H1 (cell line): ENCODE measurements at regions not wholly inside any gene's neighbourhood (a gene's known extent, or its start where the extent isn't known, plus 50 kb on each side); places are given as distances from the start of the nearest gene placed in this dataset.

Source experiments
- ATF2 ChIP-seq: IDR thresholded peaks from 2 replicates; pipeline ENCODE4 v1.6.1; 2012; ENCODE audit warnings: low read length, inconsistent platforms
- CBX5 ChIP-seq: fragments of 300-800, 300-1000 bp; sonication (generic); IDR thresholded peaks from 2 replicates; pipeline ENCODE4 v1.7.1; 2016; ENCODE audit warnings: antibody characterized with exemption, low read length, low read depth
- CHD1 ChIP-seq: IDR thresholded peaks from 2 replicates; pipeline ENCODE4 v1.6.1; 2012; ENCODE audit warnings: low read depth, low read length, improper control_type of control experiment
- CHD7 ChIP-seq: fragments of 300-600 bp; sonication (generic); IDR thresholded peaks from 2 replicates; pipeline ENCODE4 v1.7.1; 2012; ENCODE audit warnings: low read length, moderate library complexity, mild to moderate bottlenecking, inconsistent platforms; ENCODE audit not compliant: insufficient replicate concordance
- EGR1 ChIP-seq: IDR thresholded peaks from 2 replicates; pipeline ENCODE4 v1.6.1; 2011; ENCODE audit warnings: low read depth, low read length, borderline replicate concordance
- HDAC6 ChIP-seq: IDR thresholded peaks from one replicate; pipeline ENCODE4 v1.7.1; 2012; ENCODE audit warnings: low read depth, mild to moderate bottlenecking, inconsistent platforms, low read length, moderate library complexity
- KDM4A ChIP-seq: IDR thresholded peaks from one replicate; pipeline ENCODE4 v1.7.1; 2012; ENCODE audit warnings: low read depth, mild to moderate bottlenecking, moderate library complexity, low read length, inconsistent platforms; ENCODE audit not compliant: severe bottlenecking
- SP4 ChIP-seq: IDR thresholded peaks from 2 replicates; pipeline ENCODE4 v1.6.1; 2012; ENCODE audit warnings: low read length, inconsistent platforms
- SUZ12 ChIP-seq: fragments of 200-600 bp; sonication (generic); IDR thresholded peaks from 2 replicates; pipeline ENCODE4 v1.6.1; 2012; ENCODE audit warnings: mild to moderate bottlenecking, inconsistent platforms, low read length, moderate library complexity, mixed read lengths
- TAF7 ChIP-seq: optimal IDR thresholded peaks from 2 replicates; pipeline ENCODE3; 2011; ENCODE audit warnings: low read depth, mild to moderate bottlenecking, inconsistent platforms, low read length, moderate library complexity, borderline replicate concordance
- ZNF274 ChIP-seq: IDR thresholded peaks from 2 replicates; pipeline ENCODE4 v1.7.0; 2012; ENCODE audit warnings: low read length, borderline replicate concordance; ENCODE audit errors: extremely low read depth

- TF ChIP-seq CHD7 (no peak), ATF2 (no peak), ZNF274 (no peak), EGR1 (no peak), KDM4A (no peak), CHD1 (no peak), CBX5 (no peak), SP4 (no peak), SUZ12 (no peak), HDAC6 (no peak), TAF7 (no peak)
Observed at GRCh38 chr3:194936659-194937058, 251.0 kb downstream of the FAM43A start (continued).
